ENCODE measurements at regions not wholly inside any gene's neighbourhood (a gene's known extent, or its start where the extent isn't known, plus 50 kb on each side); places are given as distances from the start of the nearest gene placed in this dataset.

DNA sequence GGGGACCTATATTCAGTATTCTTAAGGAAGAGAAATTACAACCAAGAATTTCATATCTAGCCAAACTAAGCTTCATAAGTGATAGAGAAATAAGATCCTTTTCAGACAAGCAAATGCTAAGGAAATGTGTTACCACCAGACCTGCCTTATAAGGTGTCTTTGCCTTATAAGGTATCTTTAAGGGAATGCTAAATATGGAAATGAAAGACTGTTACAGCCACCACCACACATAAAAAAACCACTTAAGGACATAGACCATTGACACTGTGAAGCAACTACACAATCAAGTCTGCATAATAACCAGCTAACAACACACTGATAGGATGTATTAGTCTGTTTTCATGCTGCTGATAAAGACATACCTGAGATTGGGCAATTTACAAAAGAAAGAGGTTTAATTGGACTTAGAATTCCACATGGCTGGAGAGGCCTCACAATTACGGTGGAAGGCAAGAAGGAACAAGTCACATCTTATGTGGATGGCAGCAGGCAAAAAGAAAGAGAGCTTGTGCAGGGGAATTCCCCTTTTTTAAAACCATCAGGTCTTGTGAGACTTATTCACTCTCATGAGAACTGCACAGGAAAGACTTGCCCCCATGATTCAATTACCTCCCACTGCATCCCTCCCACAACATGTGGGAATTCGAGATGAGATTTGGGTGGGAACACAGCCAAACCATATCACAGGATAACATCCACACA is 119.2 kb upstream of the LAMA2 start:
- no peaks in the 10 kb centered on the region for H3K4me1 Mint-ChIP-seq (ENCODE audit: low read depth)
- peaks cover 28% of the 10 kb centered on the region for H3K27me3 Mint-ChIP-seq (ENCODE audit: low read depth)
- no peak overlapping the region for H3K4me3 Mint-ChIP-seq
- no peak for ATAC-seq (replicated peaks in 1 of 2)
- H3K9me3 Mint-ChIP-seq = peaks cover 5 to 7% of the 10 kb centered on the region in 2 donors
- H3K36me3 Mint-ChIP-seq (ENCODE audit: insufficient read depth in 2 of 2) = no peaks in the 10 kb centered on the region
- H3K27ac Mint-ChIP-seq = no peak overlapping the region
- DNase-seq = no peak

GRCh38 chr6:128759901-128760300 is 123.0 kb upstream of the LAMA2 start:
- no peak for DNase-seq
- Mint-ChIP-seq H3K4me1 (ENCODE audit: low read depth) (no peaks in the 10 kb centered on the region), H3K27me3 (ENCODE audit: low read depth) (peaks cover 33% of the 10 kb centered on the region), H3K36me3 (ENCODE audit: insufficient read depth in 2 of 2) (no peaks in the 10 kb centered on the region), H3K9me3 (no peaks in the 10 kb centered on the region), H3K4me3 (no peak overlapping the region), H3K27ac (no peak overlapping the region)
- ATAC-seq (replicated peaks in 1 of 2) = no peak

GRCh38 chr6:128759447-128759846 is 123.5 kb upstream of the LAMA2 start:
- H3K36me3 Mint-ChIP-seq (ENCODE audit: insufficient read depth in 2 of 2) = no peaks in the 10 kb centered on the region
- no peak for ATAC-seq (replicated peaks in 1 of 2)
- H3K4me3 Mint-ChIP-seq = no peak overlapping the region
- no peak overlapping the region for H3K27ac Mint-ChIP-seq
- no peaks in the 10 kb centered on the region for H3K4me1 Mint-ChIP-seq (ENCODE audit: low read depth)
- H3K9me3 Mint-ChIP-seq = no peaks in the 10 kb centered on the region
- DNase-seq = no peak
- peaks cover 29% of the 10 kb centered on the region for H3K27me3 Mint-ChIP-seq (ENCODE audit: low read depth)

- Mint-ChIP-seq H3K9me3 (no peaks in the 10 kb centered on the region), H3K36me3 (ENCODE audit: insufficient read depth in 2 of 2) (no peaks in the 10 kb centered on the region), H3K4me1 (ENCODE audit: low read depth) (no peaks in the 10 kb centered on the region), H3K27ac (no peak overlapping the region), H3K4me3 (no peak overlapping the region), H3K27me3 (ENCODE audit: low read depth) (peaks cover 18% of the 10 kb centered on the region)
- no peak for DNase-seq
- no peak for ATAC-seq (replicated peaks in 1 of 2)
These were observed 125.0 kb upstream of the LAMA2 start for GRCh38 chr6:128757961-128758360.

DNA sequence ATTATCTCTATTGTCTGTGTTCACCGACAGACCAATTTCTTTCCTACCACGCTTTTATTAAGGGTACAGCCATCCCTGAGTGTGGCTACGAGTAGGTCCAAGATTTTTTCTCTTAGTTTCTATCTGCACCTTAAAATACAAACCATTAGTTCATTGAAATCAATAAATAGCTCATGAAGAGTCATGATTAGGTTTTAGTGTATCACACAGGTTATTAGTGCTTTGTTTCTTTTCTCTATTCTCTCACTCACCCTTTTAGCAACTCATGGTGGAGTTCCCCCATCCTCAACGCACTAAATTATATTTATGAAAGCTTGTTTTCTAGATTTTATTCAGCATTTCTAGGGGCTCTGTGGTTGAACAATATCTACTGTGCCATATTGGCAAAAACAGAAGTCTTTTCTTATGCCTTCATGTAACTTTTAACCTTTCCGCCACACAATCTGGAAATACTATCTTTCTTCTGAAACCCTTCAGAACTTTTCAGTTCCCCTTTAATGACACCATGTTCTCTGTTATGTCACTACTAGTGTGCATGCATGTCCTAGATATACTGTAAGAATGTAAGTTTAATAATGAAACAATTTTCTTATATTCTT is 128.2 kb upstream of the LAMA2 start:
- Mint-ChIP-seq H3K4me1 (ENCODE audit: low read depth) (no peaks in the 10 kb centered on the region), H3K27ac (no peak overlapping the region), H3K9me3 (no peaks in the 10 kb centered on the region), H3K4me3 (no peak overlapping the region), H3K27me3 (ENCODE audit: low read depth) (peaks cover 13% of the 10 kb centered on the region), H3K36me3 (ENCODE audit: insufficient read depth in 2 of 2) (no peaks in the 10 kb centered on the region)
- ATAC-seq (replicated peaks in 1 of 2) = no peak
- no peak for DNase-seq

GRCh38 chr6:128743974-128744765 is 138.8 kb upstream of the LAMA2 start:
- peaks cover 5% of the 10 kb centered on the region for H3K4me1 Mint-ChIP-seq (ENCODE audit: low read depth)
- no peak overlapping the region for H3K4me3 Mint-ChIP-seq
- DNase-seq = no peak
- ATAC-seq (replicated peaks in 1 of 2) = no peak
- H3K9me3 Mint-ChIP-seq = no peaks in the 10 kb centered on the region
- no peaks in the 10 kb centered on the region for H3K36me3 Mint-ChIP-seq (ENCODE audit: insufficient read depth in 2 of 2)
- peaks cover 39% of the 10 kb centered on the region for H3K27me3 Mint-ChIP-seq (ENCODE audit: low read depth)
- H3K27ac Mint-ChIP-seq = no peak overlapping the region

DNA sequence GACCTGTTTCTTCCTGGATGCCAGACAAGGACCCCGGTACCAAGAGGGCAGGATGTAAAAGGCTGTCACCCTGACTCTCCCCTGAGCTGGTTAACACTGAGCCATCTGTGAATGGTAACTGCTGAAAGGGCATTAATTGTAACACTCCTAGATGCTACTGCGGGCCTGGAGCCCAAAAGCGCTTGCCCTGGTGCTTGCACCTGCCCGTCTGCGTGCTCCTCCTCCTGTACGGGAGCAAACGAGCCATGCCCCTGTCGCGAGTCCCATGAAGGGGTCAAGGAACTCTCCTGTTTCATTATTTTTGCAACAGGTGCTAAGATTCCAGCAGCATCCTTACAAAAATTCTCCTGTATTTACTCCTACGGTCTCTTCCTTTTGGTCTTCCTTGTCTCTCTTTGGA is 140.0 kb upstream of the LAMA2 start:
- peaks cover 39% of the 10 kb centered on the region for H3K27me3 Mint-ChIP-seq (ENCODE audit: low read depth)
- H3K4me1 Mint-ChIP-seq (ENCODE audit: low read depth) = peaks cover 17% of the 10 kb centered on the region
- DNase-seq (no peak), ATAC-seq (replicated peaks in 1 of 2) (no peak)
- H3K4me3 Mint-ChIP-seq = no peak overlapping the region
- no peaks in the 10 kb centered on the region for H3K9me3 Mint-ChIP-seq
- H3K27ac Mint-ChIP-seq = no peak overlapping the region
- no peaks in the 10 kb centered on the region for H3K36me3 Mint-ChIP-seq (ENCODE audit: insufficient read depth in 2 of 2)

- no peak overlapping the region for H3K4me3 Mint-ChIP-seq
- ATAC-seq (replicated peaks in 1 of 2) (no peak), DNase-seq (no peak)
- peaks cover 21% of the 10 kb centered on the region for H3K27me3 Mint-ChIP-seq (ENCODE audit: low read depth)
- H3K4me1 Mint-ChIP-seq (ENCODE audit: low read depth) = peaks cover 20% of the 10 kb centered on the region
- no peaks in the 10 kb centered on the region for H3K9me3 Mint-ChIP-seq
- H3K27ac Mint-ChIP-seq = no peak overlapping the region
- H3K36me3 Mint-ChIP-seq (ENCODE audit: insufficient read depth in 2 of 2) = no peaks in the 10 kb centered on the region
These were observed 142.0 kb upstream of the LAMA2 start for GRCh38 chr6:128740951-128741350.

DNA sequence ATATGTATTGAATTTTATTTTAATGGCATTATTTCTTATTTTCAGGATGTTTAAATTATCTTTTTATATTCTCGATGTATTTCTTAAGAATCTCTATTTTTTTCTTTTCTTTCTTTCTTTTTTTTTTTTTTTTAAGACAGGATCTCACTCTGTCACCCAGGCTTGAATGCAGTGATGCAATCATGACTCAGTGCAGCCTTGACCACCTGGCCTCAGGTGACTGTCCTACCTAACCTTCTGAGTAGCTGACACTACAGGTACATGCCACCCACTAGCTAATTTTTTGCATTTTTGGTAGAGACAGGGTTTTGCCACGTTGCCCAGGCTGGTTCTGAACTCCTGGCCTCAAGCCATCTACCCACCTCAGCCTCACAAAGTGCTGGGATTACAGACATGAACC is 143.8 kb upstream of the LAMA2 start:
- Mint-ChIP-seq H3K9me3 (no peaks in the 10 kb centered on the region), H3K36me3 (ENCODE audit: insufficient read depth in 2 of 2) (no peaks in the 10 kb centered on the region), H3K4me3 (no peak overlapping the region), H3K27ac (no peak overlapping the region), H3K4me1 (ENCODE audit: low read depth) (peaks cover 20% of the 10 kb centered on the region), H3K27me3 (ENCODE audit: low read depth) (peaks cover 28% of the 10 kb centered on the region)
- ATAC-seq (replicated peaks in 1 of 2) (no peak), DNase-seq (no peak)

GRCh38 chr6:128738112-128738511 is 144.8 kb upstream of the LAMA2 start:
- H3K36me3 Mint-ChIP-seq (ENCODE audit: insufficient read depth in 2 of 2) = no peaks in the 10 kb centered on the region
- peak overlapping the region in 1 of 2 donors; percentile 16 for H3K4me3 Mint-ChIP-seq
- no peak for DNase-seq
- peaks cover 20% of the 10 kb centered on the region for H3K4me1 Mint-ChIP-seq (ENCODE audit: low read depth)
- H3K27ac Mint-ChIP-seq = no peak overlapping the region
- peak; percentile 17 to 32 for ATAC-seq (replicated peaks in 1 of 2)
- no peaks in the 10 kb centered on the region for H3K9me3 Mint-ChIP-seq
- H3K27me3 Mint-ChIP-seq (ENCODE audit: low read depth) = peaks cover 31% of the 10 kb centered on the region

DNA sequence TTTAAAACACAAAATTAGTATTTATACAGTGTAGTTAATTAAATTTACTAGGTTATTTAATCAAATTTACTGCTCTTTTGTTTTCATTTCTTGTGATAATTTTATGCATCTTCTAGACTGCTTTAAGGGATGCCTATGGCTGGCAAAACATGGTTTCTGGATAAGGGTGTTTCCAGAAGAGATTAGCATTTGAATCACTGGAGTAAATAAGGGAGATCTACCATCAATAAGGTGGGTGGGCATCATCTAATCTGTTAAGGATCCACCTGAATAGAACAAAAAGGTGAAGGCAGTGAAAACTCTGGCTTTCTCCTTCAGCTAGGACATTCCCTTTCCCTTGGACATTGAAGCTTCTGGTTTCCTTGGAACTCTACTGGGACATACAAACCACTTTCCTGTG is 146.2 kb upstream of the LAMA2 start:
- H3K4me3 Mint-ChIP-seq = no peak overlapping the region
- no peak overlapping the region for H3K27ac Mint-ChIP-seq
- peaks cover 17% of the 10 kb centered on the region for H3K4me1 Mint-ChIP-seq (ENCODE audit: low read depth)
- no peak for DNase-seq
- peaks cover 30% of the 10 kb centered on the region for H3K27me3 Mint-ChIP-seq (ENCODE audit: low read depth)
- no peak for ATAC-seq (replicated peaks in 1 of 2)
- no peaks in the 10 kb centered on the region for H3K36me3 Mint-ChIP-seq (ENCODE audit: insufficient read depth in 2 of 2)
- no peaks in the 10 kb centered on the region for H3K9me3 Mint-ChIP-seq

DNA sequence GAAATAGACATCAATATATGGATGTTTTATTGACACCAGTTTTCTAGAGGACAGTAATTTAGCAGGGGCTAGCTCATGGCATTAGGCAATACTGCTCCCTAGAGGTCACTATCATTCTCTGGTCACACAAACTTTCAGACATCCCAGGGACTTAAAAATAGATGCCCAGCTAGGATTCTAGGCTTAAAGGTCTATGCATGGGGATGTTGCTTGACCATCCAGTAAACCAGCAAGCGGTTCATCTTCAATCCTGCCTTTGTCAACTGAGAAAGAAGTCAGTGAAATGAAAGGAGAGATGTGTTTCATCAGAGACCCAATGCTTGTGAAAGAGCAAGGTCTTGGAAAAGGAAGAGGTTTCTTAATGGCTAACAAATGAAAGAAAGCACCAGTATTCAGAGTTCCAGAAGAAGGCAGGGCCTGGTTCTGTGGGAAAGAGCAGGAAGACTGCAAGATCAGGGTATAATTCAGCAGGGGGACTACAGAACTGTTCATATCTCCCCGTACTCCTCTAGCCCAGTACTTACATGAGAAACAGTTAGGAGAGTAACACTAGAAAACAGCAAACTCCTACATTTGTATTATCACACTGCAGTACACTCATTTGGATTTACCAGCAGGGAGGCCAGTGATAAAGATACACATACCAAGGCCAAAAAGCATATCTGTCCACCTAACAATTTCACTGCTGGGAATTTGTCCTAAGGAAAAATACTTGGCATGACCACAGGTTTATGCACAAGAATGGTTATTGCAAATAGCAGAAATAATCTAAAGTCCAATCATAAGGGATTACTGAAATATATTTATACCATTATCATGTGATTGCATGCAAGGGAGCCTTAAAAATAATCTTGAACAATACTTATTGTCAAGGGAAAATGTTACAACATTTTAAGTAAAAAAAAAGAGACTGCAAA is 151.4 kb upstream of the LAMA2 start:
- H3K4me1 Mint-ChIP-seq (ENCODE audit: low read depth) = no peaks in the 10 kb centered on the region
- H3K9me3 Mint-ChIP-seq = no peaks in the 10 kb centered on the region
- peak in 1 of 2 donors; percentile 39 for ATAC-seq (replicated peaks in 1 of 2)
- peaks cover 46% of the 10 kb centered on the region for H3K27me3 Mint-ChIP-seq (ENCODE audit: low read depth)
- H3K4me3 Mint-ChIP-seq = no peak overlapping the region
- DNase-seq = no peak
- no peak overlapping the region for H3K27ac Mint-ChIP-seq
- no peaks in the 10 kb centered on the region for H3K36me3 Mint-ChIP-seq (ENCODE audit: insufficient read depth in 2 of 2)

GRCh38 chr6:128727500-128727899 is 155.4 kb upstream of the LAMA2 start:
- no peaks in the 10 kb centered on the region for H3K36me3 Mint-ChIP-seq (ENCODE audit: insufficient read depth in 2 of 2)
- no peak overlapping the region for H3K27ac Mint-ChIP-seq
- DNase-seq (no peak), ATAC-seq (replicated peaks in 1 of 2) (no peak)
- no peak overlapping the region for H3K4me3 Mint-ChIP-seq
- H3K27me3 Mint-ChIP-seq (ENCODE audit: low read depth) = peaks cover 40% of the 10 kb centered on the region
- peaks cover 4% of the 10 kb centered on the region for H3K4me1 Mint-ChIP-seq (ENCODE audit: low read depth)
- no peaks in the 10 kb centered on the region for H3K9me3 Mint-ChIP-seq
